Glutamatergic neuron (in vitro differentiated cells): ENCODE measurements at regions not wholly inside any gene's neighbourhood (a gene's known extent, or its start where the extent isn't known, plus 50 kb on each side); places are given as distances from the start of the nearest gene placed in this dataset.

ENCODE experiments used
- DNase-seq: peaks from one replicate; pipeline ENCODE4 v3.0.0; 2022
- H3K27ac Mint-ChIP-seq: one replicate; pipeline ENCODE4 v1.8.0; 2020; ENCODE audit warnings: mild to moderate bottlenecking, mixed read lengths, inconsistent platforms; ENCODE audit not compliant: unreplicated experiment
- H3K27me3 Mint-ChIP-seq: one replicate; pipeline ENCODE4 v1.8.0; 2020; ENCODE audit warnings: mild to moderate bottlenecking, moderate library complexity, mixed read lengths, inconsistent platforms; ENCODE audit not compliant: unreplicated experiment
- H3K36me3 Mint-ChIP-seq: one replicate; pipeline ENCODE4 v1.8.0; 2020; ENCODE audit warnings: mild to moderate bottlenecking, mixed read lengths, inconsistent platforms; ENCODE audit not compliant: unreplicated experiment
- H3K4me1 Mint-ChIP-seq: one replicate; pipeline ENCODE4 v1.8.0; 2020; ENCODE audit warnings: mild to moderate bottlenecking, low read depth, mixed read lengths, inconsistent platforms; ENCODE audit not compliant: unreplicated experiment
- H3K4me3 Mint-ChIP-seq: one replicate; pipeline ENCODE4 v1.8.0; 2020; ENCODE audit warnings: mild to moderate bottlenecking, mixed read lengths, inconsistent platforms; ENCODE audit not compliant: unreplicated experiment
- H3K9me3 Mint-ChIP-seq: one replicate; pipeline ENCODE4 v1.8.0; 2020; ENCODE audit warnings: mild to moderate bottlenecking, moderate library complexity, mixed read lengths, inconsistent platforms; ENCODE audit not compliant: unreplicated experiment
- CTCF ChIP-seq: fragments of 200-600 bp; sonication (generic); IDR thresholded peaks from one replicate; pipeline ENCODE4 v1.5.0; 2021; ENCODE audit not compliant: partially characterized antibody, unreplicated experiment

DNA sequence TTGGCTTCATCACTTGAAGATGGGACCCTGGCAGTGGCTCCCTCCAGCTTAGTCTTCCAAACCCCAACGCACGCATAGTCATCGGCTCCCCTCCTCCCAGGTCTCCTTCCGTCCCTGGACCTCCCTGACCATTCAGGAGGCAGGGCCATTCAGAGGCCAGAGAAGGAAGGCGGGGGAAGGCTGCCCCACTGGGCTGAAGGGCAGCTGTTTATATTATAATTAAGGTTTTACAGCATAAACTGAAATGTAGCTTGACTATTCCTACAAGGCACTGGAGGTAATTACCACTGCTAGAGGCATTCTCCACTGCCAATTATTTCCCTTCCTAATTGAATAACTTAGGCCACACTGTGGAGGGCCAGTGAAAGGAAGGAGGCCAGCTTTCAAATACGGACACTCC, 170.6 kb upstream of the PROX1 start:
- H3K9me3 Mint-ChIP-seq: no peaks in the 10 kb centered on the region
- no peak for TF ChIP-seq CTCF
- peaks cover 5% of the 10 kb centered on the region for H3K4me1 Mint-ChIP-seq
- H3K27me3 Mint-ChIP-seq: no peaks in the 10 kb centered on the region
- H3K4me3 Mint-ChIP-seq: no peak overlapping the region
- H3K27ac Mint-ChIP-seq: no peak overlapping the region
- no peaks in the 10 kb centered on the region for H3K36me3 Mint-ChIP-seq
- no peak for DNase-seq

- no peaks in the 10 kb centered on the region for H3K36me3 Mint-ChIP-seq
- H3K27me3 Mint-ChIP-seq: no peaks in the 10 kb centered on the region
- H3K4me3 Mint-ChIP-seq: no peak overlapping the region
- no peak overlapping the region for H3K27ac Mint-ChIP-seq
- peaks cover 5% of the 10 kb centered on the region for H3K4me1 Mint-ChIP-seq
- TF ChIP-seq CTCF: no peak
- H3K9me3 Mint-ChIP-seq: peaks cover 1% of the 10 kb centered on the region
- no peak for DNase-seq
Measured at GRCh38 chr1:213820362-213821149, 167.2 kb upstream of the PROX1 start.

DNA sequence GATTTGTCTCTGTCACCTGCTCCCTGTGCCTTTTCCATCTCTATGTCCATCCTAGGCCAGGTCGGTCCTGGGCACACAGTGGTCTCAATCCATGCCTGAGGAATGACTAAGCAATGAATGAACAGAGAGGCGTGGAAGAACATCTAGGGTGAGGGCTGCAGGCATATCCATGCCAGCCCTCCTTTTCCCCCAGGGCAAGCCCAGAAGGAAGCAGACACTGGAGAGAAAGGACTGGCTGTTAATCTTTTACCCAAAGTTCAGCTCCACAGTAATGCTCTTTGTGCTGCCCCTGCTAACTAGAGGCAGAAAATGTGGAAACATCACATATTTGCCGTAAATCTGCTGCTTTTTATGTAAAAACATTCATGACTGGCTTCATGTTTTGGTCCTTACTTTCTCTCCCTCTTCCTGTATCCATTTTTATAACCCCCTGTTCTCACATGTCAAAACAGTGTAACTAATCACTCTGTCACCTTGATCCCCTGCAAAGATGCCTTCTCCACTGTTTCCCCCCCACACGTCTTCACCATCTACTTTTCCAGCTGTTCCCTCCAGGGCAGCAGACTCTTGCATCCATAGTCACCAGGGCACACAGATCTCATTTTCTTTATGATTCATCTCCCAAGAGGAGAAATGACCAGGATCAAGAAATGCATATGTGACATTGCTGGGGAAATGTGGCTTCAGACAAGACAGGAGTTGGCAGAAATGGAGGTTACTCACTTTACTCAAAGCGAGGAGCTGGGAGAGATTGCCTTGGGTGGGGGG, 166.4 kb upstream of the PROX1 start:
- H3K27ac Mint-ChIP-seq: no peak overlapping the region
- no peaks in the 10 kb centered on the region for H3K27me3 Mint-ChIP-seq
- no peak for TF ChIP-seq CTCF
- no peak overlapping the region for H3K4me3 Mint-ChIP-seq
- H3K4me1 Mint-ChIP-seq: peaks cover 5% of the 10 kb centered on the region
- no peaks in the 10 kb centered on the region for H3K36me3 Mint-ChIP-seq
- peaks cover 1% of the 10 kb centered on the region for H3K9me3 Mint-ChIP-seq
- no peak for DNase-seq

GRCh38 chr1:213821943-213822334, 165.8 kb upstream of the PROX1 start:
- no peak for DNase-seq
- H3K27me3 Mint-ChIP-seq: no peaks in the 10 kb centered on the region
- H3K9me3 Mint-ChIP-seq: peaks cover 1% of the 10 kb centered on the region
- peaks cover 5% of the 10 kb centered on the region for H3K4me1 Mint-ChIP-seq
- H3K36me3 Mint-ChIP-seq: no peaks in the 10 kb centered on the region
- H3K4me3 Mint-ChIP-seq: no peak overlapping the region
- TF ChIP-seq CTCF: no peak
- no peak overlapping the region for H3K27ac Mint-ChIP-seq

DNA sequence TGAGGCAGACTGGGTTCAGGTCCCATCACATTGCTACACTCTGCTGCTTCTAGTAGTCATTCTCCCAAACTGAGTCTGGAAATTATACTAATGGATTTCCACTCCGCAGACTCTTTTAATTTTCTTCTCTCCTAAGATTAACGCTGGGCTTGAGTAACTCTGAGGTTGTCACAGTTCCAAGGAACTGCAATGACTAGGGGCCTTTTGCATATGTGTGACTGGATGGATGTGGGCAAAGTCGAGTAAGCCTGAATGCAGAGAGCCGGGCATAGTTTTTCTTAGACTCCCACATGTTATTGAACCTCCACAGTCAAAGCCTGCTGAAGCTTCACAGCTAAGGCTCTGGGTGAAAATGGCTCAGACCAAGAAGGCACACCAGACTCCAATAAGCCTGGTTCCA, 160.9 kb upstream of the PROX1 start:
- Mint-ChIP-seq H3K36me3 (peaks cover 5% of the 10 kb centered on the region), H3K27me3 (no peaks in the 10 kb centered on the region), H3K27ac (no peak overlapping the region), H3K4me1 (peaks cover 14% of the 10 kb centered on the region), H3K4me3 (no peak overlapping the region), H3K9me3 (peaks cover 1% of the 10 kb centered on the region)
- no peak for TF ChIP-seq CTCF
- no peak for DNase-seq
